MM.1S (cell line): ENCODE measurements at regions not wholly inside any gene's neighbourhood (a gene's known extent, or its start where the extent isn't known, plus 50 kb on each side); places are given as distances from the start of the nearest gene placed in this dataset.

Experiments used
- EZH2 ChIP-seq: fragments of 300-600 bp; sonication (generic); optimal IDR thresholded peaks from 2 replicates; pipeline ENCODE3; 2017; ENCODE audit warnings: low read depth, mild to moderate bottlenecking, antibody characterized with exemption, low read length, mixed read lengths
- EZH2phosphoT487 ChIP-seq: fragments of 300-600 bp; sonication (generic); IDR thresholded peaks from 2 replicates; pipeline ENCODE4 v1.6.1; 2018; ENCODE audit warnings: antibody characterized with exemption, low read length
- TF ChIP-seq, protein P1 (sequence below): fragments of 300-600 bp; sonication (generic); IDR thresholded peaks from 2 replicates; pipeline ENCODE4 v1.5.1; 2016; ENCODE audit warnings: antibody characterized with exemption, low read length, mixed read lengths

DNA sequence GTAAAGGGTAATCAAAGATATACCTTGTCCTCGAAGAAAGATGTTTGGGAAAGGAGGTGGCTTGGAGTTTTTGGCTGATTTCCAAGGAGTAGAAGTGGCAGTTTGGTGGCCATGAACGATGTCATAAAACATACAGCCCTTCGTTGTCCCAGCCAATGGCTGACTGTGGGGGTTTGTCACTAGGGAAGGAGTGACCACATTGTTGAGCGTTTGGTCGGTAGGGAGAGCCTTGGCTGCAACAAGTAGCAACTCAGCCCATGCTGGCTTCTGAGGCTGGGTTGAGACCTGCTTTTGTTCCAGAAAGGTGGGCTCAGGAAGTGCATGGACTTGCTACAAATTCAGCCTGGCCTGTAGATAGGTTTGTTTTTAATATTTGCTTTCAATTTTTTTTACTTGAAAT lies 128.3 kb downstream of the BOD1 start:
- TF ChIP-seq, protein P1, sequence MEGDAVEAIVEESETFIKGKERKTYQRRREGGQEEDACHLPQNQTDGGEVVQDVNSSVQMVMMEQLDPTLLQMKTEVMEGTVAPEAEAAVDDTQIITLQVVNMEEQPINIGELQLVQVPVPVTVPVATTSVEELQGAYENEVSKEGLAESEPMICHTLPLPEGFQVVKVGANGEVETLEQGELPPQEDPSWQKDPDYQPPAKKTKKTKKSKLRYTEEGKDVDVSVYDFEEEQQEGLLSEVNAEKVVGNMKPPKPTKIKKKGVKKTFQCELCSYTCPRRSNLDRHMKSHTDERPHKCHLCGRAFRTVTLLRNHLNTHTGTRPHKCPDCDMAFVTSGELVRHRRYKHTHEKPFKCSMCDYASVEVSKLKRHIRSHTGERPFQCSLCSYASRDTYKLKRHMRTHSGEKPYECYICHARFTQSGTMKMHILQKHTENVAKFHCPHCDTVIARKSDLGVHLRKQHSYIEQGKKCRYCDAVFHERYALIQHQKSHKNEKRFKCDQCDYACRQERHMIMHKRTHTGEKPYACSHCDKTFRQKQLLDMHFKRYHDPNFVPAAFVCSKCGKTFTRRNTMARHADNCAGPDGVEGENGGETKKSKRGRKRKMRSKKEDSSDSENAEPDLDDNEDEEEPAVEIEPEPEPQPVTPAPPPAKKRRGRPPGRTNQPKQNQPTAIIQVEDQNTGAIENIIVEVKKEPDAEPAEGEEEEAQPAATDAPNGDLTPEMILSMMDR, result no peak
- no peak for TF ChIP-seq EZH2
- no peak for TF ChIP-seq EZH2phosphoT487
